Spinal cord (tissue), 9 donors: ENCODE measurements at regions not wholly inside any gene's neighbourhood (a gene's known extent, or its start where the extent isn't known, plus 50 kb on each side); places are given as distances from the start of the nearest gene placed in this dataset.
A peak's percentile ranks its signal among the peaks of the same experiment; 100 is the strongest.

Experiments used
- DNase-seq, 6 donors: peaks; one replicate each; pipeline versions ENCODE4 v3.0.0 to v3.0.0-alpha.2; 2013 to 2015; ENCODE audit warnings: low spot score in 6 of 6, low read depth in 4 of 6
- H3K27ac ChIP-seq: one replicate; pipeline ENCODE4 v1.5.1; 2013; ENCODE audit warnings: low read depth, low read length, control low read depth
- H3K27me3 ChIP-seq: one replicate; pipeline ENCODE4 v1.6.1; 2013; ENCODE audit warnings: low read length; ENCODE audit not compliant: control insufficient read depth, insufficient read depth
- H3K36me3 ChIP-seq: one replicate; pipeline ENCODE4 v1.6.1; 2013; ENCODE audit warnings: low read length; ENCODE audit not compliant: control insufficient read depth, insufficient read depth
- H3K4me1 ChIP-seq: one replicate; pipeline ENCODE4 v1.6.1; 2013; ENCODE audit warnings: low read length; ENCODE audit not compliant: control insufficient read depth, insufficient read depth
- H3K4me3 ChIP-seq: one replicate; pipeline ENCODE4 v1.5.1; 2013; ENCODE audit warnings: low read depth, low read length, control low read depth
- H3K9me3 ChIP-seq: one replicate; pipeline ENCODE4 v1.6.1; 2013; ENCODE audit warnings: low read length; ENCODE audit not compliant: control insufficient read depth, insufficient read depth
- WGBS: methylation state at CpG from one replicate; pipeline ENCODE4 v1.1.5; 2013; ENCODE audit warnings: missing lambda C conversion rate; ENCODE audit not compliant: insufficient coverage; 5-methylcytosine and 5-hydroxymethylcytosine counted together
- donor health status: healthy.

DNA sequence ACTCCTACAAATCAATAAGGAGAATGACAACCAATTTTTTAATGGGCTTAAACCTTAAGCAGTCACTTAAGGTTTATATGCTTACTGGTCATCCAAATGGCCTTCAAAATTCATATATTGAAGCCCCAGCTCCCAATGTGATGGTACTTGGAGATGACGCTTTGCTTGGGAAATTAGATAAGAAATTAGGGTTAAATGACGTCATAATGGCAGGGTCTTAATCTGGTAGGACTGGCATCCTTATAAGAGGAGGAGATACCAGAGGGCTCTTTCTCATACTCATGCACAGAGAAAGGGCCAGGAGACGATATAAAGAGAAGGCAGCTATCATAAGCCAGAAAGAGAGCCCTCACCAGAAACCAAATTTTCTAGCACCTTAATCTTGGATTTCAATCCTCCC is 350.8 kb upstream of the NFE2L3 start:
- H3K4me3 ChIP-seq = no peak overlapping the region
- no peak for DNase-seq
- H3K27ac ChIP-seq = no peak overlapping the region
- no peaks in the 10 kb centered on the region for H3K36me3 ChIP-seq
- H3K9me3 ChIP-seq = no peaks in the 10 kb centered on the region
- no peaks in the 10 kb centered on the region for H3K4me1 ChIP-seq
- no CpG with 5 or more reads among the region's 3 CpGs for WGBS
- no peaks in the 10 kb centered on the region for H3K27me3 ChIP-seq

GRCh38 chr7:25802057-25802456 is 349.9 kb upstream of the NFE2L3 start:
- Histone ChIP-seq H3K27me3 (no peaks in the 10 kb centered on the region), H3K4me3 (no peak overlapping the region), H3K27ac (no peak overlapping the region), H3K4me1 (no peaks in the 10 kb centered on the region), H3K36me3 (no peaks in the 10 kb centered on the region), H3K9me3 (no peaks in the 10 kb centered on the region)
- no CpG with 5 or more reads among the region's 3 CpGs for WGBS
- DNase-seq = no peak

GRCh38 chr7:25802473-25802872 is 349.5 kb upstream of the NFE2L3 start:
- DNase-seq = peak in 1 of 6 donors; percentile 24
- no peak overlapping the region for H3K4me3 ChIP-seq
- H3K27ac ChIP-seq = no peak overlapping the region

GRCh38 chr7:25803117-25803887 is 348.7 kb upstream of the NFE2L3 start:
- Histone ChIP-seq H3K36me3 (no peaks in the 10 kb centered on the region), H3K4me3 (no peak overlapping the region), H3K27ac (no peak overlapping the region), H3K27me3 (no peaks in the 10 kb centered on the region), H3K9me3 (no peaks in the 10 kb centered on the region), H3K4me1 (no peaks in the 10 kb centered on the region)
- WGBS = 80% methylated on average over 10 of the region's 11 CpGs
- DNase-seq = no peak

More at GRCh38 chr7:25802473-25802872, 349.5 kb upstream of the NFE2L3 start:
- Histone ChIP-seq H3K36me3 (no peaks in the 10 kb centered on the region), H3K4me1 (no peaks in the 10 kb centered on the region), H3K27me3 (no peaks in the 10 kb centered on the region), H3K9me3 (no peaks in the 10 kb centered on the region)

DNA sequence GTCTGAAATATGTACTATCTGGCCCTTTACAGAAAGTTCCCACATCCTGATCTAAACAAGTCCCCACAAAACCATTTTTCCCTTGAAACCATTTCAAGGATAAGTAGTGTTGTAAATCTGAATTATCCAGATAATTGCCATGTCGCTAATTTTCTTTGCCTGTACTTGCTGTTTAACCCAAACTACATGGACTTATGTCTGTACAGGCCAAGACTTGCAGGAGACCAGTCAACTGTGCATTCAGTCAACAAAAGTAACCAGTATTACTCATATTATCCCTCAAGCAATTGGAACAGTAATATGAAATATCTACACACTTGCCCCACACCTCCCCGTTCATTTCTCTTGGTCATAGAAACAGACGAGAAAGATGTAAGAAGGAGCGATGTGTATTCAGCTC is 347.8 kb upstream of the NFE2L3 start:
- DNase-seq = no peak
- no peaks in the 10 kb centered on the region for H3K9me3 ChIP-seq
- no peaks in the 10 kb centered on the region for H3K4me1 ChIP-seq
- no peaks in the 10 kb centered on the region for H3K36me3 ChIP-seq
- WGBS = no CpG with 5 or more reads among the region's 4 CpGs
- no peak overlapping the region for H3K4me3 ChIP-seq
- no peaks in the 10 kb centered on the region for H3K27me3 ChIP-seq
- no peak overlapping the region for H3K27ac ChIP-seq

GRCh38 chr7:25805027-25805687 is 346.8 kb upstream of the NFE2L3 start:
- Histone ChIP-seq H3K4me3 (no peak overlapping the region), H3K27ac (no peak overlapping the region), H3K36me3 (no peaks in the 10 kb centered on the region), H3K27me3 (no peaks in the 10 kb centered on the region), H3K9me3 (no peaks in the 10 kb centered on the region), H3K4me1 (no peaks in the 10 kb centered on the region)
- 71% methylated on average over 3 of the region's 4 CpGs for WGBS
- no peak for DNase-seq

GRCh38 chr7:25807086-25807611 is 344.8 kb upstream of the NFE2L3 start:
- Histone ChIP-seq H3K27me3 (no peaks in the 10 kb centered on the region), H3K4me1 (no peaks in the 10 kb centered on the region), H3K36me3 (no peaks in the 10 kb centered on the region), H3K9me3 (no peaks in the 10 kb centered on the region), H3K4me3 (no peak overlapping the region), H3K27ac (no peak overlapping the region)
- DNase-seq = no peak
- WGBS = no CpG with 5 or more reads among the region's 1 CpG

- Histone ChIP-seq H3K9me3 (no peaks in the 10 kb centered on the region), H3K27ac (no peak overlapping the region), H3K4me1 (no peaks in the 10 kb centered on the region), H3K4me3 (no peak overlapping the region), H3K27me3 (no peaks in the 10 kb centered on the region), H3K36me3 (no peaks in the 10 kb centered on the region)
- DNase-seq = no peak
- WGBS = 69% methylated on average over 4 of the region's 5 CpGs
These were observed 342.6 kb upstream of the NFE2L3 start for GRCh38 chr7:25809441-25809840.

- Histone ChIP-seq H3K4me1 (no peaks in the 10 kb centered on the region), H3K27me3 (no peaks in the 10 kb centered on the region), H3K4me3 (no peak overlapping the region), H3K27ac (no peak overlapping the region), H3K9me3 (no peaks in the 10 kb centered on the region), H3K36me3 (no peaks in the 10 kb centered on the region)
- 85% methylated on average over 8 of the region's 9 CpGs for WGBS
- peak in 2 of 6 donors; percentile 32 to 36 for DNase-seq
These were observed 339.7 kb upstream of the NFE2L3 start for GRCh38 chr7:25812086-25812850.
